SK-N-SH (cell line): ENCODE measurements at regions not wholly inside any gene's neighbourhood (a gene's known extent, or its start where the extent isn't known, plus 50 kb on each side); places are given as distances from the start of the nearest gene placed in this dataset.

ENCODE experiments used
- CTCF ChIA-PET: fragments of 300-600, 350-600 bp; formaldehyde crosslinking; extraction: SDS; loops from one replicate; lab custom pipeline; 2021; lab: Yijun Ruan, JAX
- POLR2A ChIA-PET: fragments of 350-600 bp; sonication (Branson Sonifier 250); formaldehyde crosslinking; extraction: SDS; loops from one replicate; lab custom pipeline; 2020; ENCODE audit warnings: antibody characterized with exemption, inconsistent platforms; lab: Yijun Ruan, JAX
- DNase-seq: peaks from one replicate; pipeline ENCODE4 v3.0.0; 2012
- H2AFZ ChIP-seq: fragments of 200-600 bp; sonication (generic); 2 replicates; pipeline ENCODE4 v1.8.1; 2016; ENCODE audit warnings: antibody characterized with exemption, mild to moderate bottlenecking, low read depth
- H3F3A ChIP-seq: fragments of 200-600 bp; sonication (generic); replicated peaks from 2 replicates; pipeline ENCODE3; 2016; ENCODE audit warnings: antibody characterized with exemption, mild to moderate bottlenecking; ENCODE audit not compliant: insufficient read depth
- H3K27ac ChIP-seq, 2 experiments: fragments of 200-500 bp in 1 of 2; fragments of 200-600 bp in 1 of 2; sonication (Bioruptor generic) in 1 of 2; sonication (generic), shearing (Covaris generic) in 1 of 2; 2 replicates each; pipeline versions ENCODE4 v1.5.1 to v1.6.1; 2014 to 2016; ENCODE audit warnings: low read depth in 2 of 2, inconsistent platforms in 1 of 2, low read length in 1 of 2, mild to moderate bottlenecking in 1 of 2, mixed read lengths in 1 of 2
- H3K27me3 ChIP-seq: fragments of 200-600 bp; sonication (generic), shearing (Covaris generic); 2 replicates; pipeline ENCODE4 v1.6.1; 2016; ENCODE audit warnings: mixed run types; ENCODE audit not compliant: insufficient read depth
- H3K36me3 ChIP-seq, 2 experiments: fragments of 200-500 bp in 1 of 2; fragments of 200-600 bp in 1 of 2; sonication (Bioruptor generic) in 1 of 2; sonication (generic) in 1 of 2; replicated peaks in 1 of 2; 2 replicates each; pipeline versions ENCODE3 to v1.5.1; 2014 to 2016; ENCODE audit warnings: low read length in 1 of 2, mild to moderate bottlenecking in 1 of 2; ENCODE audit not compliant: insufficient read depth in 2 of 2, control insufficient read depth in 1 of 2
- H3K4me1 ChIP-seq, 2 experiments: fragments of 200-500 bp in 1 of 2; fragments of 200-600 bp in 1 of 2; sonication (Bioruptor generic) in 1 of 2; sonication (generic), shearing (Covaris generic) in 1 of 2; 2 replicates each; pipeline versions ENCODE4 v1.5.1 to v1.6.1; 2014 to 2016; ENCODE audit warnings: low read depth in 1 of 2, low read length in 1 of 2, mixed run types in 1 of 2; ENCODE audit not compliant: insufficient read depth in 2 of 2, control insufficient read depth in 1 of 2
- H3K4me2 ChIP-seq: fragments of 200-600 bp; sonication (generic), shearing (Covaris generic); 2 replicates; pipeline ENCODE4 v1.6.1; 2017; ENCODE audit warnings: mixed run types
- H3K4me3 ChIP-seq, 2 experiments: fragments of 200-500 bp in 1 of 2; fragments of 200-600 bp in 1 of 2; sonication (Bioruptor generic) in 1 of 2; sonication (generic), shearing (Covaris generic) in 1 of 2; 2 replicates each; pipeline versions ENCODE4 v1.5.1 to v1.8.1; 2014 to 2016; ENCODE audit warnings: low read depth in 2 of 2, inconsistent platforms in 1 of 2, low read length in 1 of 2, mild to moderate bottlenecking in 1 of 2, mixed read lengths in 1 of 2, moderate library complexity in 1 of 2
- H3K79me2 ChIP-seq: fragments of 200-600 bp; sonication (generic); 2 replicates; pipeline ENCODE4 v1.8.1; 2017; ENCODE audit warnings: mild to moderate bottlenecking; ENCODE audit not compliant: insufficient read depth
- H3K9ac ChIP-seq: fragments of 200-600 bp; sonication (generic); 2 replicates; pipeline ENCODE4 v1.6.1; 2017; ENCODE audit warnings: mixed run types
- H3K9me2 ChIP-seq: fragments of 200-600 bp; sonication (generic); 2 replicates; pipeline ENCODE4 v1.6.1; 2017; ENCODE audit warnings: mixed run types
- H3K9me3 ChIP-seq: fragments of 200-600 bp; sonication (generic); 2 replicates; pipeline ENCODE4 v1.6.1; 2017; ENCODE audit warnings: mixed run types, mild to moderate bottlenecking, moderate library complexity
- H4K20me1 ChIP-seq: fragments of 200-600 bp; sonication (generic); 2 replicates; pipeline ENCODE4 v1.6.1; 2017; ENCODE audit warnings: mild to moderate bottlenecking, mixed run types; ENCODE audit not compliant: insufficient read depth
- FOSL2 ChIP-seq: IDR thresholded peaks from 2 replicates; pipeline ENCODE4 v1.4.0; 2012; ENCODE audit warnings: low read depth, mild to moderate bottlenecking, moderate library complexity, borderline replicate concordance
- FOXM1 ChIP-seq: IDR thresholded peaks from 2 replicates; pipeline ENCODE4 v1.4.0; 2012; ENCODE audit warnings: low read depth, mild to moderate bottlenecking
- GABPA ChIP-seq: IDR thresholded peaks from 2 replicates; pipeline ENCODE4 v1.4.0; 2012; ENCODE audit warnings: low read depth, mild to moderate bottlenecking
- MEF2A ChIP-seq: IDR thresholded peaks from 2 replicates; pipeline ENCODE4 v1.4.0; 2012; ENCODE audit warnings: low read depth, borderline replicate concordance
- NFIC ChIP-seq: IDR thresholded peaks from 2 replicates; pipeline ENCODE4 v1.4.0; 2012; ENCODE audit warnings: borderline replicate concordance
- PBX3 ChIP-seq: IDR thresholded peaks from 2 replicates; pipeline ENCODE4; 2012
- RFX5 ChIP-seq: IDR thresholded peaks from 2 replicates; pipeline ENCODE4 v1.6.1; 2012; ENCODE audit warnings: mild to moderate bottlenecking, improper control_type of control experiment, low read length
- RXRA ChIP-seq: IDR thresholded peaks from 2 replicates; pipeline ENCODE4 v1.4.0; 2012; ENCODE audit warnings: low read depth, mild to moderate bottlenecking, borderline replicate concordance
- SIN3A ChIP-seq: IDR thresholded peaks from 2 replicates; pipeline ENCODE4 v1.6.1; 2012; ENCODE audit warnings: low read depth, mild to moderate bottlenecking, low read length, moderate library complexity, borderline replicate concordance
- YY1 ChIP-seq: IDR thresholded peaks from 2 replicates; pipeline ENCODE4 v1.4.0; 2012; ENCODE audit warnings: low read depth, mild to moderate bottlenecking
- WGBS: methylation state at CpG from one replicate; pipeline ENCODE4 v1.1.6; 2017; ENCODE audit warnings: low lambda C conversion rate; 5-methylcytosine and 5-hydroxymethylcytosine counted together
- TF ChIP-seq, protein P1 (sequence below): IDR thresholded peaks from 2 replicates; pipeline ENCODE4 v1.4.0; 2012; ENCODE audit warnings: low read depth

GRCh38 chr17:72369366-72369765 is 248.5 kb downstream of the SOX9 start:
- ChIA-PET CTCF (interaction anchor here (0.7 to 1.2 kb wide), 2 partner anchors 11 to 897 kb away, joined by 3 to 6 read pairs; no protein-coding TSS in a partner anchor), POLR2A (no interaction called here)
- Histone ChIP-seq H3K9me3 (no peaks in the 10 kb centered on the region), H3F3A (peaks cover 9% of the 10 kb centered on the region), H3K4me3 (no peak overlapping the region), H3K4me1 (peaks cover 14 to 24% of the 10 kb centered on the region in 2 experiments; a peak in 3 of 4 replicates), H3K79me2 (no peaks in the 10 kb centered on the region), H3K4me2 (no peak overlapping the region), H3K36me3 (no peaks in the 10 kb centered on the region), H3K27me3 (no peaks in the 10 kb centered on the region), H2AFZ (no peak overlapping the region), H3K9me2 (no peaks in the 10 kb centered on the region), H3K9ac (no peak overlapping the region), H3K27ac (no peak overlapping the region), H4K20me1 (no peaks in the 10 kb centered on the region)
- TF ChIP-seq, protein P1, sequence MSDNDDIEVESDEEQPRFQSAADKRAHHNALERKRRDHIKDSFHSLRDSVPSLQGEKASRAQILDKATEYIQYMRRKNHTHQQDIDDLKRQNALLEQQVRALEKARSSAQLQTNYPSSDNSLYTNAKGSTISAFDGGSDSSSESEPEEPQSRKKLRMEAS = no peak
- TF ChIP-seq NFIC = no peak
- TF ChIP-seq RXRA = no peak
- TF ChIP-seq FOXM1 = no peak
- no peak for TF ChIP-seq RFX5
- no peak for TF ChIP-seq YY1
- TF ChIP-seq MEF2A = no peak
- TF ChIP-seq PBX3 = no peak
- 96% methylated on average over 7 of the region's 7 CpGs for WGBS
- DNase-seq = no peak

DNA sequence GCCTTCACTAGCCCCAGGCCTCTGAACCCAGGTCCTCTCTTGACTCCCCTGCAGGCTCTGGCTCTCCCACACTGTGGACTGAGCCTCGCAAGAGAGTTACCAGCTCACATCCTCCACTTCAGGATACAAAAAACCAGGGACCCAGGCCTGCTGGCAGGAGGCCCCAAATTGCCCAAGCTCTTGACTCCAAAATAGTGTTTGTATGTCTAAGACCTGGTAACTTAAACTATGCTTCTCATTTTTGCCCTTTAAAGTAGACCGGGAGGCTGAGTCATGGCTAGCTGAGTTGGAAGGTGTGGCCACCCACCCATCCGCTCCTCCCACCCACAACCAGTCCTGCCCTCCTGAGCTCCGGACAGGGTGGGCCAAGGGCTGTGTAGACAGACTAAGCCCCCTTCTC is 250.0 kb downstream of the SOX9 start:
- H3K27ac ChIP-seq = peak overlapping the region in 1 of 2 experiments; percentile 48; a peak in 2 of 4 replicates
- CTCF ChIA-PET = interaction anchor here (0.6 to 1.9 kb wide), 3 partner anchors 61 to 772 kb away, joined by 3 to 4 read pairs (median 4); no protein-coding TSS in a partner anchor
- no peak overlapping the region for H3K4me3 ChIP-seq
- H3F3A ChIP-seq = peaks cover 9% of the 10 kb centered on the region
- H3K4me1 ChIP-seq = peaks cover 21 to 31% of the 10 kb centered on the region in 2 experiments; a peak in 3 of 4 replicates
- no peak overlapping the region for H3K9ac ChIP-seq
- H3K27me3 ChIP-seq = no peaks in the 10 kb centered on the region
- H3K9me3 ChIP-seq = no peaks in the 10 kb centered on the region
- no peaks in the 10 kb centered on the region for H4K20me1 ChIP-seq
- no peak for DNase-seq
- TF ChIP-seq GABPA (no peak), SIN3A (no peak), MEF2A (no peak), FOSL2 (peak; percentile 46; the same call in 1 of the 2 replicates)
- H2AFZ ChIP-seq = peak overlapping the region; percentile 26; the same call in 1 of the 2 replicates
- POLR2A ChIA-PET = no interaction called here
- H3K4me2 ChIP-seq = peak overlapping the region; percentile 16; the same call in 1 of the 2 replicates
- H3K9me2 ChIP-seq = no peaks in the 10 kb centered on the region
- 67% methylated on average over 4 of the region's 4 CpGs for WGBS
- H3K79me2 ChIP-seq = no peaks in the 10 kb centered on the region
- H3K36me3 ChIP-seq = no peaks in the 10 kb centered on the region

DNA sequence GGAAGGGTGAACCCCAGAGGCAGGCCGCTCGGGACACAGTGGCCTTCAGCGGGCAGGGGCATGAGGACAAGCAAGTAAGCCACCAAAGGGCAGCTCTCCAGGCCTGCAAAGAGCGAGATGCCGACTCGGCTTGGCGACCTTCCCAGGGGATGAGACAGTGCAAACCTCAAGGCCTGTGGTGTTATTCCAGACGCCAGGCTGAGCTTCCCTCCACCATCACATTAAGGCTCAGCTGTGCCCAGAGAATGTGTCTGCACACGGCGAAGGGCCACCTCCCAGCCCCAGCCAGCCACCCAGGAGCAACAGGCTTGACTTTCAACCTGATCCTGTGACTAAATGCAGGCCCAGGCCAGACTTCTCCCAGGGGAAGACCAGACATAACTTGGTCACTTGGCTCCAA is 251.4 kb downstream of the SOX9 start:
- no peak overlapping the region for H3K4me3 ChIP-seq
- no peak overlapping the region for H2AFZ ChIP-seq
- TF ChIP-seq FOSL2 = no peak
- TF ChIP-seq NFIC = peak; percentile 47; the same call in 1 of the 2 replicates
- H3K79me2 ChIP-seq = no peaks in the 10 kb centered on the region
- H3K27ac ChIP-seq = no peak overlapping the region
- H3K4me2 ChIP-seq = no peak overlapping the region
- H3K4me1 ChIP-seq = peaks cover 33 to 35% of the 10 kb centered on the region in 2 experiments
- H3K9ac ChIP-seq = no peak overlapping the region
- CTCF ChIA-PET = no interaction called here
- no peaks in the 10 kb centered on the region for H3K9me2 ChIP-seq
- H3F3A ChIP-seq = peaks cover 9% of the 10 kb centered on the region
- 92% methylated on average over 10 of the region's 10 CpGs for WGBS
- POLR2A ChIA-PET = no interaction called here
- no peaks in the 10 kb centered on the region for H3K27me3 ChIP-seq
- H3K36me3 ChIP-seq = no peaks in the 10 kb centered on the region
- no peaks in the 10 kb centered on the region for H3K9me3 ChIP-seq
- H4K20me1 ChIP-seq = no peaks in the 10 kb centered on the region
- no peak for DNase-seq
